ENCODE measurements at regions not wholly inside any gene's neighbourhood (a gene's known extent, or its start where the extent isn't known, plus 50 kb on each side); places are given as distances from the start of the nearest gene placed in this dataset.

DNA sequence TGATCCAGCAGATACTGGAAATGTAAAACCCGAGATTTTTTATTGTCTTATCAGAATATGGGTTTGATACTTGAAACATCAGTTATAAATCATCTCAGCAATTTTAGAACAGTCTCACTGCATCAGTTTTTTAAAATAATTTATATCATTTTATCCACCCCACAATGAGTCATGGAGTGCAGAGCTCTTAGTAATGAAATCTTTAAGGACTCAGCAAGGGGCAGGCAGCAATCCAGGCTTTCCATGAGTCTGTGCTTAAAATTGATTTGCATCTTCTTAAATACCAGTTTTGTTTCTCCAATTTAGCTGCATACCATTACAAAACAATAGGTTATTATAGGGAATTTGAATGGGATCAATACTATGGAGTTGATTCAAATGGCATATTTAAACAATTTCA is 832.3 kb downstream of the C6orf118 start:
- intact Hi-C loops (cut with micrococcal nuclease; ENCODE audit: unreplicated experiment): no loop called here
- no peak for ATAC-seq
- ChIA-PET POLR2A (no interaction called here), CTCF (ENCODE audit: low intra/inter-chr PET ratio, low total read pairs) (no interaction called here)
- H3K4me2 ChIP-seq (ENCODE audit: low read depth, low read length): no peak overlapping the region
- no peak for DNase-seq (ENCODE audit: low spot score)
- H3K9ac ChIP-seq (ENCODE audit: insufficient read depth, low read depth, low read length): no peak overlapping the region
- TF ChIP-seq, protein P1, sequence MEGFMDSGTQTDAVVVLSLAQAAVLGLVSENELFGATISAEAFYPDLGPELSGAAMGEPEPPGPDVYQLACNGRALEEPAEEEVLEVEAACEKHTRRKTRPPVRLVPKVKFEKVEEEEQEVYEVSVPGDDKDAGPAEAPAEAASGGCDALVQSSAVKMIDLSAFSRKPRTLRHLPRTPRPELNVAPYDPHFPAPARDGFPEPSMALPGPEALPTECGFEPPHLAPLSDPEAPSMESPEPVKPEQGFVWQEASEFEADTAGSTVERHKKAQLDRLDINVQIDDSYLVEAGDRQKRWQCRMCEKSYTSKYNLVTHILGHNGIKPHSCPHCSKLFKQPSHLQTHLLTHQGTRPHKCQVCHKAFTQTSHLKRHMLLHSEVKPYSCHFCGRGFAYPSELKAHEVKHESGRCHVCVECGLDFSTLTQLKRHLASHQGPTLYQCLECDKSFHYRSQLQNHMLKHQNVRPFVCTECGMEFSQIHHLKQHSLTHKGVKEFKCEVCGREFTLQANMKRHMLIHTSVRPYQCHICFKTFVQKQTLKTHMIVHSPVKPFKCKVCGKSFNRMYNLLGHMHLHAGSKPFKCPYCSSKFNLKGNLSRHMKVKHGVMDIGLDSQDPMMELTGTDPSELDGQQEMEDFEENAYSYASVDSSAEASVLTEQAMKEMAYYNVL (CRISPR knock-in tag; IDR thresholded peaks at IDR 0.05; ENCODE audit: borderline replicate concordance): no peak
- no peak overlapping the region for H3K27ac ChIP-seq (ENCODE audit: extremely low read length, insufficient read depth, low read length)
- in situ Hi-C loops (cut with HindIII; ENCODE audit: extremely low pct_ligation_motif_present, low pct_unique_long_range_greater_than_20kb): no loop called here
- FAIRE-seq: no peak
- BruUV-seq (replicated peaks): no TSS peak
- 2% methylated on average over 1 of the region's 1 CpG for WGBS (ENCODE audit: low lambda C conversion rate)
- peaks cover 78% of the 10 kb centered on the region for H3K9me3 ChIP-seq (ENCODE audit: low read length)
- no peak overlapping the region for H3K4me3 ChIP-seq (replicated peaks in 1 of 3; ENCODE audit: insufficient read depth in 1 of 3, low read depth in 2 of 3, low read length in 3 of 3)
- no peak overlapping the region for H2AFZ ChIP-seq (ENCODE audit: low read length)
- no peaks in the 10 kb centered on the region for H4K20me1 ChIP-seq (ENCODE audit: insufficient read depth, low read length)
- H3K36me3 ChIP-seq (replicated peaks in 1 of 2; ENCODE audit: control insufficient read depth in 1 of 2, insufficient read depth in 2 of 2, low read length in 2 of 2): no peaks in the 10 kb centered on the region
- H3K27me3 ChIP-seq (ENCODE audit: control insufficient read depth in 1 of 2, insufficient read depth in 2 of 2, low read length in 2 of 2): no peaks in the 10 kb centered on the region
- H3K4me1 ChIP-seq (ENCODE audit: insufficient read depth, low read length): no peaks in the 10 kb centered on the region
- no peaks in the 10 kb centered on the region for H3K79me2 ChIP-seq (ENCODE audit: insufficient read depth, low read length)

DNA sequence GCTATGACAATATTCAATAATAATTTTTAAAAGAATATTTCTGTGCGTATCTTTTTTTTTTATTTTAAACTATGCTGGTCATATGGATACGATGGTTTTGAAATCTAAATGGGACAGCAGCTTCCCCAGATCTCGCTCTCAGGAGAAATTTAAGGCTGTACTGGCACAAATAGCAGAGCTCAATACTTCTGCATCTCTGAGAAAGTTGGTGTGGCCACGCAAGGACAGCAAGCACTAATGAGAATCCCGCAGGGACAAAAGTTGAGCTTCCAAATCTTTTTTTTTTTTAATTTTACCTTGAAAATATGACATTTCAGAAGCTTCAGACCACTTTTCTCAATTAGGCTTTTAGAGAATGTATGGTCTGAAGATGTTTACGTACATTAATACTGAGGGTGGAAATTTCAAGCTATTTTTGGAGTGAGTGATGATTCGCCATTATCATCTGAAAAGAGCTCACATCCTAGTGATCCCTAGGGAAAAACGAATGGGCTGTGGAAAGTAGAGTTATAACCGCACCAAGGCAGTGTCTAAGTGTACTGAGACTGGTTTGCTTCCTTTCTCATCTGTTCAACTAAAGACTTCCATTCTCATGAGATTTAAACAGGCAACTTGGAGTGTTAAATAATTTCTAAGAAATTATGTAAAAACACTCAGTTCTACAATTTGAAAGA is 840.0 kb downstream of the C6orf118 start:
- Histone ChIP-seq H3K27ac (ENCODE audit: extremely low read length, insufficient read depth, low read length) (no peak overlapping the region), H3K27me3 (ENCODE audit: control insufficient read depth in 1 of 2, insufficient read depth in 2 of 2, low read length in 2 of 2) (no peaks in the 10 kb centered on the region; a peak in 1 of 5 replicates), H3K36me3 (replicated peaks in 1 of 2; ENCODE audit: control insufficient read depth in 1 of 2, insufficient read depth in 2 of 2, low read length in 2 of 2) (no peaks in the 10 kb centered on the region), H3K9ac (ENCODE audit: insufficient read depth, low read depth, low read length) (no peak overlapping the region), H3K4me3 (replicated peaks in 1 of 3; ENCODE audit: insufficient read depth in 1 of 3, low read depth in 2 of 3, low read length in 3 of 3) (no peak overlapping the region), H3K79me2 (ENCODE audit: insufficient read depth, low read length) (no peaks in the 10 kb centered on the region), H2AFZ (ENCODE audit: low read length) (no peak overlapping the region), H4K20me1 (ENCODE audit: insufficient read depth, low read length) (no peaks in the 10 kb centered on the region), H3K4me1 (ENCODE audit: insufficient read depth, low read length) (no peaks in the 10 kb centered on the region), H3K9me3 (ENCODE audit: low read length) (peaks cover 84% of the 10 kb centered on the region), H3K4me2 (ENCODE audit: low read depth, low read length) (no peak overlapping the region)
- intact Hi-C loops (cut with micrococcal nuclease; ENCODE audit: unreplicated experiment): no loop called here
- POLR2A ChIA-PET: no interaction called here
- ATAC-seq (no peak), DNase-seq (ENCODE audit: low spot score) (no peak), FAIRE-seq (no peak)
- CTCF ChIA-PET (ENCODE audit: low intra/inter-chr PET ratio, low total read pairs): no interaction called here
- in situ Hi-C loops (cut with HindIII; ENCODE audit: extremely low pct_ligation_motif_present, low pct_unique_long_range_greater_than_20kb): no loop called here
- WGBS (ENCODE audit: low lambda C conversion rate): 10% methylated on average over 9 of the region's 9 CpGs
- no TSS peak for BruUV-seq (replicated peaks)
- TF ChIP-seq, protein P2, sequence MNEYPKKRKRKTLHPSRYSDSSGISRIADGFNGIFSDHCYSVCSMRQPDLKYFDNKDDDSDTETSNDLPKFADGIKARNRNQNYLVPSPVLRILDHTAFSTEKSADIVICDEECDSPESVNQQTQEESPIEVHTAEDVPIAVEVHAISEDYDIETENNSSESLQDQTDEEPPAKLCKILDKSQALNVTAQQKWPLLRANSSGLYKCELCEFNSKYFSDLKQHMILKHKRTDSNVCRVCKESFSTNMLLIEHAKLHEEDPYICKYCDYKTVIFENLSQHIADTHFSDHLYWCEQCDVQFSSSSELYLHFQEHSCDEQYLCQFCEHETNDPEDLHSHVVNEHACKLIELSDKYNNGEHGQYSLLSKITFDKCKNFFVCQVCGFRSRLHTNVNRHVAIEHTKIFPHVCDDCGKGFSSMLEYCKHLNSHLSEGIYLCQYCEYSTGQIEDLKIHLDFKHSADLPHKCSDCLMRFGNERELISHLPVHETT (CRISPR knock-in tag; conservative IDR thresholded peaks at IDR 0.05): no peak
- TF ChIP-seq, protein P3, sequence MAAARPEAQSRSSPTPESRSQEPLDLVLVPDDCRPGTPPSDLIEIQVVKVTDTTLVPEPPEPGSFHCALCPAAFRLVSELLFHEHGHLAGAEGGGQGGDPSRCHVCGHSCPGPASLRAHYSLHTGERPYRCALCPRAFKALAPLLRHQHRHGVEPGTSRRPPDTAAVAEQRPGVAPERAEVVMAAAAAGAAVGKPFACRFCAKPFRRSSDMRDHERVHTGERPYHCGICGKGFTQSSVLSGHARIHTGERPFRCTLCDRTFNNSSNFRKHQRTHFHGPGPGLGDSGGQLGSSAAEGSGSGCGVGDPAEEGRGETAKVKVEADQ (CRISPR knock-in tag; IDR thresholded peaks at IDR 0.05; ENCODE audit: borderline replicate concordance): no peak
- TF ChIP-seq, protein P4, sequence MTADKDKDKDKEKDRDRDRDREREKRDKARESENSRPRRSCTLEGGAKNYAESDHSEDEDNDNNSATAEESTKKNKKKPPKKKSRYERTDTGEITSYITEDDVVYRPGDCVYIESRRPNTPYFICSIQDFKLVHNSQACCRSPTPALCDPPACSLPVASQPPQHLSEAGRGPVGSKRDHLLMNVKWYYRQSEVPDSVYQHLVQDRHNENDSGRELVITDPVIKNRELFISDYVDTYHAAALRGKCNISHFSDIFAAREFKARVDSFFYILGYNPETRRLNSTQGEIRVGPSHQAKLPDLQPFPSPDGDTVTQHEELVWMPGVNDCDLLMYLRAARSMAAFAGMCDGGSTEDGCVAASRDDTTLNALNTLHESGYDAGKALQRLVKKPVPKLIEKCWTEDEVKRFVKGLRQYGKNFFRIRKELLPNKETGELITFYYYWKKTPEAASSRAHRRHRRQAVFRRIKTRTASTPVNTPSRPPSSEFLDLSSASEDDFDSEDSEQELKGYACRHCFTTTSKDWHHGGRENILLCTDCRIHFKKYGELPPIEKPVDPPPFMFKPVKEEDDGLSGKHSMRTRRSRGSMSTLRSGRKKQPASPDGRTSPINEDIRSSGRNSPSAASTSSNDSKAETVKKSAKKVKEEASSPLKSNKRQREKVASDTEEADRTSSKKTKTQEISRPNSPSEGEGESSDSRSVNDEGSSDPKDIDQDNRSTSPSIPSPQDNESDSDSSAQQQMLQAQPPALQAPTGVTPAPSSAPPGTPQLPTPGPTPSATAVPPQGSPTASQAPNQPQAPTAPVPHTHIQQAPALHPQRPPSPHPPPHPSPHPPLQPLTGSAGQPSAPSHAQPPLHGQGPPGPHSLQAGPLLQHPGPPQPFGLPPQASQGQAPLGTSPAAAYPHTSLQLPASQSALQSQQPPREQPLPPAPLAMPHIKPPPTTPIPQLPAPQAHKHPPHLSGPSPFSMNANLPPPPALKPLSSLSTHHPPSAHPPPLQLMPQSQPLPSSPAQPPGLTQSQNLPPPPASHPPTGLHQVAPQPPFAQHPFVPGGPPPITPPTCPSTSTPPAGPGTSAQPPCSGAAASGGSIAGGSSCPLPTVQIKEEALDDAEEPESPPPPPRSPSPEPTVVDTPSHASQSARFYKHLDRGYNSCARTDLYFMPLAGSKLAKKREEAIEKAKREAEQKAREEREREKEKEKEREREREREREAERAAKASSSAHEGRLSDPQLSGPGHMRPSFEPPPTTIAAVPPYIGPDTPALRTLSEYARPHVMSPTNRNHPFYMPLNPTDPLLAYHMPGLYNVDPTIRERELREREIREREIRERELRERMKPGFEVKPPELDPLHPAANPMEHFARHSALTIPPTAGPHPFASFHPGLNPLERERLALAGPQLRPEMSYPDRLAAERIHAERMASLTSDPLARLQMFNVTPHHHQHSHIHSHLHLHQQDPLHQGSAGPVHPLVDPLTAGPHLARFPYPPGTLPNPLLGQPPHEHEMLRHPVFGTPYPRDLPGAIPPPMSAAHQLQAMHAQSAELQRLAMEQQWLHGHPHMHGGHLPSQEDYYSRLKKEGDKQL (CRISPR knock-in tag; IDR thresholded peaks at IDR 0.05; ENCODE audit: low read depth): no peak

Data from HepG2 (cell line).